H1 (cell line): ENCODE measurements at regions not wholly inside any gene's neighbourhood (a gene's known extent, or its start where the extent isn't known, plus 50 kb on each side); places are given as distances from the start of the nearest gene placed in this dataset.

Source experiments
- CTCF ChIA-PET: fragments of 300-600 bp; sonication (Branson Sonifier 250); formaldehyde crosslinking; loops from one replicate; lab custom pipeline; 2021; ENCODE audit not compliant: partially characterized antibody; lab: Charles Lee
- POLR2A ChIA-PET: fragments of 300-600 bp; sonication (Branson Sonifier 250); formaldehyde crosslinking; loops from one replicate; lab custom pipeline; 2021; ENCODE audit warnings: inconsistent platforms; ENCODE audit not compliant: partially characterized antibody; lab: Charles Lee
- DNase-seq, 2 experiments: peaks; one replicate each; pipeline versions ENCODE4 v3.0.0 to v3.0.0-alpha.2; 2010 to 2022; ENCODE audit warnings: low spot score in 2 of 2, low read depth in 1 of 2, mixed read lengths in 1 of 2
- FAIRE-seq: peaks from 2 replicates; lab custom pipeline; 2011; peaks lifted over from hg19 to GRCh38; lab: Jason Lieb, UNC
- H2AFZ ChIP-seq: 2 replicates; pipeline ENCODE4 v1.8.1; 2012; ENCODE audit warnings: low read length, inconsistent platforms
- H2AK5ac ChIP-seq: 2 replicates; pipeline ENCODE4 v1.6.1; 2013; ENCODE audit warnings: low read depth, low read length
- H2BK120ac ChIP-seq: replicated peaks from 2 replicates; pipeline ENCODE3; 2013; ENCODE audit warnings: low read depth, low read length, inconsistent platforms
- H2BK12ac ChIP-seq: 2 replicates; pipeline ENCODE4 v1.6.1; 2013; ENCODE audit warnings: low read depth, low read length
- H2BK15ac ChIP-seq: 2 replicates; pipeline ENCODE4 v1.6.1; 2013; ENCODE audit warnings: low read length
- H2BK20ac ChIP-seq: 2 replicates; pipeline ENCODE4 v1.6.1; 2013; ENCODE audit warnings: low read length
- H2BK5ac ChIP-seq: 2 replicates; pipeline ENCODE4 v1.6.1; 2013; ENCODE audit warnings: low read depth, low read length
- H3K14ac ChIP-seq: 2 replicates; pipeline ENCODE4 v1.6.1; 2013; ENCODE audit warnings: inconsistent platforms; ENCODE audit not compliant: insufficient read length
- H3K18ac ChIP-seq: 2 replicates; pipeline ENCODE4 v1.6.1; 2013; ENCODE audit warnings: low read length; ENCODE audit errors: extremely low read depth
- H3K23ac ChIP-seq: 2 replicates; pipeline ENCODE4 v1.6.1; 2013; ENCODE audit warnings: inconsistent platforms; ENCODE audit not compliant: insufficient read length
- H3K23me2 ChIP-seq: 2 replicates; pipeline ENCODE4 v1.6.1; 2013; ENCODE audit warnings: low read depth, low read length
- H3K27ac ChIP-seq: 2 replicates; pipeline ENCODE4 v1.6.1; 2011; ENCODE audit warnings: low read depth, low read length, inconsistent platforms
- H3K27me3 ChIP-seq, 4 experiments: replicated peaks in 1 of 4; 1 replicate in 1 of 4; 2 replicates in 3 of 4; pipeline versions ENCODE4 v1.6.1 to v1.8.1; 2011 to 2013; ENCODE audit warnings: low read length in 3 of 4, mild to moderate bottlenecking in 3 of 4, inconsistent platforms in 2 of 4, mixed read lengths in 2 of 4, moderate library complexity in 1 of 4; ENCODE audit not compliant: control insufficient read depth in 3 of 4, insufficient read depth in 3 of 4; ENCODE audit errors: extremely low read depth in 1 of 4
- H3K36me3 ChIP-seq, 4 experiments: 2 replicates each; pipeline versions ENCODE4 v1.6.1 to v1.8.1; 2011 to 2013; ENCODE audit warnings: mild to moderate bottlenecking in 4 of 4, low read length in 3 of 4, moderate library complexity in 2 of 4, control low read depth in 1 of 4, inconsistent platforms in 1 of 4; ENCODE audit not compliant: insufficient read depth in 4 of 4, control insufficient read depth in 2 of 4
- H3K4ac ChIP-seq: replicated peaks from 2 replicates; pipeline ENCODE3; 2013; ENCODE audit warnings: low read length, low read depth, mixed read lengths, inconsistent platforms; ENCODE audit not compliant: insufficient read length
- H3K4me1 ChIP-seq, 4 experiments: replicated peaks in 1 of 4; 1 replicate in 1 of 4; 2 replicates in 3 of 4; pipeline versions ENCODE4 v1.6.1 to v1.8.1; 2011 to 2013; ENCODE audit warnings: low read length in 3 of 4, inconsistent platforms in 2 of 4, mixed read lengths in 1 of 4; ENCODE audit not compliant: insufficient read depth in 4 of 4, control insufficient read depth in 3 of 4
- H3K4me2 ChIP-seq, 2 experiments: 2 replicates each; pipeline versions ENCODE4 v1.6.1 to v1.8.1; 2011 to 2013; ENCODE audit warnings: low read depth in 2 of 2, low read length in 2 of 2, control low read depth in 1 of 2, inconsistent platforms in 1 of 2, mild to moderate bottlenecking in 1 of 2; ENCODE audit not compliant: insufficient read depth in 1 of 2
- H3K4me3 ChIP-seq, 4 experiments: fragments of 200-600, 300-600 bp in 1 of 4; sonication (generic), shearing (Covaris generic), sonication (Bioruptor Twin) in 1 of 4; 2 replicates each; pipeline versions ENCODE4 v1.5.1 to v1.8.1; 2011 to 2016; ENCODE audit warnings: low read length in 4 of 4, low read depth in 3 of 4, control low read depth in 2 of 4, inconsistent platforms in 2 of 4, mild to moderate bottlenecking in 2 of 4, mixed read lengths in 1 of 4, moderate library complexity in 1 of 4; ENCODE audit not compliant: insufficient read depth in 2 of 4; ENCODE audit errors: extremely low read depth in 1 of 4
- H3K56ac ChIP-seq: replicated peaks from 2 replicates; pipeline ENCODE3; 2013; ENCODE audit warnings: low read depth, mild to moderate bottlenecking, mixed read lengths, low read length, inconsistent platforms; ENCODE audit not compliant: insufficient read length
- H3K79me1 ChIP-seq: 2 replicates; pipeline ENCODE4 v1.6.1; 2013; ENCODE audit warnings: low read depth, low read length, control low read depth
- H3K79me2 ChIP-seq, 2 experiments: 2 replicates each; pipeline versions ENCODE4 v1.6.1 to v1.8.1; 2012 to 2013; ENCODE audit warnings: low read length in 2 of 2, mild to moderate bottlenecking in 2 of 2, inconsistent platforms in 1 of 2; ENCODE audit not compliant: insufficient read depth in 2 of 2, control insufficient read depth in 1 of 2
- H3K9ac ChIP-seq, 4 experiments: replicated peaks in 1 of 4; 1 replicate in 1 of 4; 2 replicates in 3 of 4; pipeline versions ENCODE4 v1.6.1 to v1.8.1; 2011 to 2013; ENCODE audit warnings: low read depth in 3 of 4, low read length in 3 of 4, control low read depth in 2 of 4, mild to moderate bottlenecking in 2 of 4, moderate library complexity in 2 of 4, inconsistent platforms in 1 of 4; ENCODE audit errors: extremely low read depth in 1 of 4
- H3K9me3 ChIP-seq, 2 experiments: 2 replicates each; pipeline versions ENCODE4 v1.6.1 to v1.8.1; 2012 to 2013; ENCODE audit warnings: mild to moderate bottlenecking in 2 of 2, moderate library complexity in 2 of 2, control low read depth in 1 of 2, inconsistent platforms in 1 of 2, low read depth in 1 of 2, low read length in 1 of 2, mixed read lengths in 1 of 2; ENCODE audit not compliant: insufficient read depth in 2 of 2
- H4K20me1 ChIP-seq, 2 experiments: replicated peaks in 1 of 2; 2 replicates each; pipeline versions ENCODE3 to v1.8.1; 2011 to 2013; ENCODE audit warnings: inconsistent platforms in 2 of 2, low read length in 2 of 2, mild to moderate bottlenecking in 1 of 2; ENCODE audit not compliant: insufficient read depth in 2 of 2, control insufficient read depth in 1 of 2
- H4K5ac ChIP-seq: 2 replicates; pipeline ENCODE4 v1.6.1; 2013; ENCODE audit warnings: low read length, low read depth, mixed read lengths, inconsistent platforms; ENCODE audit not compliant: insufficient read length
- H4K8ac ChIP-seq: 2 replicates; pipeline ENCODE4 v1.8.0; 2013; ENCODE audit warnings: mild to moderate bottlenecking, moderate library complexity, low read length, inconsistent platforms; ENCODE audit not compliant: insufficient read depth; ENCODE audit errors: extremely low read depth
- H4K91ac ChIP-seq: replicated peaks from 2 replicates; pipeline ENCODE3; 2013; ENCODE audit warnings: low read length, mixed read lengths, inconsistent platforms; ENCODE audit not compliant: insufficient read length
- ASH2L ChIP-seq: fragments of 200-600, 300-600 bp; sonication (generic); IDR thresholded peaks from one replicate; pipeline ENCODE4 v1.7.1; 2017; ENCODE audit warnings: low read length
- CBX5 ChIP-seq: fragments of 300-800, 300-1000 bp; sonication (generic); IDR thresholded peaks from 2 replicates; pipeline ENCODE4 v1.7.1; 2016; ENCODE audit warnings: antibody characterized with exemption, low read length, low read depth
- CREB1 ChIP-seq: IDR thresholded peaks from 2 replicates; pipeline ENCODE4 v1.6.1; 2012; ENCODE audit warnings: inconsistent platforms
- CTBP2 ChIP-seq: IDR thresholded peaks from 2 replicates; pipeline ENCODE4 v1.7.0; 2011; ENCODE audit warnings: borderline replicate concordance, mild to moderate bottlenecking, moderate library complexity, mixed read lengths, low read length; ENCODE audit not compliant: insufficient read depth, insufficient read length
- EGR1 ChIP-seq: IDR thresholded peaks from 2 replicates; pipeline ENCODE4 v1.6.1; 2011; ENCODE audit warnings: low read depth, low read length, borderline replicate concordance
- KDM4A ChIP-seq: IDR thresholded peaks from one replicate; pipeline ENCODE4 v1.7.1; 2012; ENCODE audit warnings: low read depth, mild to moderate bottlenecking, moderate library complexity, low read length, inconsistent platforms; ENCODE audit not compliant: severe bottlenecking
- PHF8 ChIP-seq: fragments of 200-600 bp; sonication (generic); conservative IDR thresholded peaks from 2 replicates; pipeline ENCODE4 v1.7.1; 2012; ENCODE audit warnings: low read depth, mild to moderate bottlenecking, inconsistent platforms, low read length, moderate library complexity
- RAD21 ChIP-seq, 2 experiments: IDR thresholded peaks in 1 of 2; conservative IDR thresholded peaks in 1 of 2; 2 replicates each; pipeline ENCODE4 v1.6.1; 2011; ENCODE audit warnings: low read depth in 2 of 2, low read length in 2 of 2, improper control_type of control experiment in 1 of 2, inconsistent platforms in 1 of 2, mild to moderate bottlenecking in 1 of 2, moderate library complexity in 1 of 2
- SP1 ChIP-seq: IDR thresholded peaks from 2 replicates; pipeline ENCODE4 v1.6.1; 2011; ENCODE audit warnings: low read depth, low read length
- SP2 ChIP-seq: IDR thresholded peaks from 2 replicates; pipeline ENCODE4 v1.6.1; 2012; ENCODE audit warnings: mild to moderate bottlenecking, low read length, inconsistent platforms
- WGBS, 2 experiments: shearing (Covaris generic) in 1 of 2; methylation state at CpG; one replicate each; pipeline versions ENCODE4 v1.1.6 to v1.1.7; 2013 to 2015; ENCODE audit warnings: low lambda C conversion rate in 2 of 2, mixed read lengths in 2 of 2, inconsistent platforms in 1 of 2, low coverage in 1 of 2, missing lambda C conversion rate in 1 of 2; ENCODE audit not compliant: insufficient replicate concordance in 2 of 2, insufficient coverage in 1 of 2, insufficient read length in 1 of 2; ENCODE audit errors: extremely low coverage in 1 of 2, missing lambda C conversion rate in 1 of 2; 5-methylcytosine and 5-hydroxymethylcytosine counted together
- TF ChIP-seq, protein P1 (sequence below): IDR thresholded peaks from 2 replicates; pipeline ENCODE4 v1.6.1; 2011; ENCODE audit warnings: low read length, improper control_type of control experiment

DNA sequence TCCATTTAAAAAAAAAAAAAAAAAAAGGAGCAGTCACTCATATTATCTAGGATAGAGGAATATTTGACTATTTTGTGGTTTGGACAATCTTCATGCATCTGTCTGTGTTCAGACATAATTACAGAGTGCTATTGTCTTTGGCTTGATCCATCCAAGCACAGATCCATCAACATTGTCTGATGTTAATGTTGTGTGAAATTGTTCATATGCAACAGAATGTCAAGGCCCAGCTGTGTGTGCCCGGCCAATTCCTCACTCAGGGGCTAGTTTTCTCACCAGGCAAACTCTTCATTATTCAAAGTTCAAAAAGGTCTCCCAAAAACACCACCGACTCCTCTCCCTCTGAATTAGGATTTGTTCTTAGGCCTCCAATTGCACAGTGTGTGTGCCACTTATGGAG lies 324.9 kb upstream of the TMTC1 start:
- no peak for DNase-seq
- H3K4me1 ChIP-seq = no peaks in the 10 kb centered on the region
- H2BK120ac ChIP-seq = no peak overlapping the region
- no peak overlapping the region for H2BK20ac ChIP-seq
- CTCF ChIA-PET = no interaction called here
- no peaks in the 10 kb centered on the region for H3K36me3 ChIP-seq
- H3K23me2 ChIP-seq = no peaks in the 10 kb centered on the region
- no peaks in the 10 kb centered on the region for H3K27me3 ChIP-seq
- no peak overlapping the region for H4K5ac ChIP-seq
- H3K79me2 ChIP-seq = no peaks in the 10 kb centered on the region
- peaks cover 0 to 8% of the 10 kb centered on the region in 2 experiments; a peak in 1 of 4 replicates for H3K9me3 ChIP-seq
- no peak overlapping the region for H3K4me3 ChIP-seq
- no peak overlapping the region for H3K14ac ChIP-seq
- no peak overlapping the region for H3K9ac ChIP-seq
- H2AFZ ChIP-seq = no peak overlapping the region
- no peak overlapping the region for H2BK5ac ChIP-seq
- H4K91ac ChIP-seq = no peak overlapping the region
- no peak overlapping the region for H2BK12ac ChIP-seq
- TF ChIP-seq SP2 (no peak), SP1 (no peak), CREB1 (no peak), CBX5 (no peak), PHF8 (no peak), CTBP2 (no peak), EGR1 (no peak), ASH2L (no peak), RAD21 (IDR thresholded peaks at IDR 0.05 in 1 of 2, conservative IDR thresholded peaks at IDR 0.05 in 1 of 2; ENCODE audit: low read depth in 2 of 2, low read length in 2 of 2) (no peak), KDM4A (no peak)
- TF ChIP-seq, protein P1, sequence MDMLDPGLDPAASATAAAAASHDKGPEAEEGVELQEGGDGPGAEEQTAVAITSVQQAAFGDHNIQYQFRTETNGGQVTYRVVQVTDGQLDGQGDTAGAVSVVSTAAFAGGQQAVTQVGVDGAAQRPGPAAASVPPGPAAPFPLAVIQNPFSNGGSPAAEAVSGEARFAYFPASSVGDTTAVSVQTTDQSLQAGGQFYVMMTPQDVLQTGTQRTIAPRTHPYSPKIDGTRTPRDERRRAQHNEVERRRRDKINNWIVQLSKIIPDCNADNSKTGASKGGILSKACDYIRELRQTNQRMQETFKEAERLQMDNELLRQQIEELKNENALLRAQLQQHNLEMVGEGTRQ = no peak
- TF ChIP-seq, all 59 proteins: peak for 0
- H3K56ac ChIP-seq = no peak overlapping the region
- H3K27ac ChIP-seq = no peak overlapping the region
- FAIRE-seq = no peak
- H3K23ac ChIP-seq = no peak overlapping the region
- no peaks in the 10 kb centered on the region for H3K79me1 ChIP-seq
- H4K20me1 ChIP-seq = no peaks in the 10 kb centered on the region
- no peak overlapping the region for H2AK5ac ChIP-seq
- H3K4me2 ChIP-seq = no peak overlapping the region
- H4K8ac ChIP-seq = no peak overlapping the region
- H2BK15ac ChIP-seq = no peak overlapping the region
- WGBS, 2 experiments = 92% methylated on average over 2 of the region's 2 CpGs; no CpG with 5 or more reads in 1 of the 2 experiments
- POLR2A ChIA-PET = no interaction called here
- no peak overlapping the region for H3K4ac ChIP-seq
- no peak overlapping the region for H3K18ac ChIP-seq
